Dendritic cell treated with granulocyte-macrophage colony-stimulating factor and Interleukin-4, amounts not matched to agents 40 ng/mL and 50 ng/mL, for 4 days (primary cell): ENCODE measurements at regions not wholly inside any gene's neighbourhood (a gene's known extent, or its start where the extent isn't known, plus 50 kb on each side); places are given as distances from the start of the nearest gene placed in this dataset.

Experiments
- H3K27ac Mint-ChIP-seq: one replicate; pipeline ENCODE4 v1.8.0; 2022; ENCODE audit warnings: mild to moderate bottlenecking, mixed read lengths
- H3K27me3 Mint-ChIP-seq: one replicate; pipeline ENCODE4 v1.8.0; 2022; ENCODE audit warnings: mild to moderate bottlenecking, mixed read lengths
- H3K36me3 Mint-ChIP-seq: one replicate; pipeline ENCODE4 v1.8.0; 2022; ENCODE audit warnings: low read depth, mixed read lengths
- H3K4me1 Mint-ChIP-seq: one replicate; pipeline ENCODE4 v1.8.0; 2022; ENCODE audit warnings: low read depth, mixed read lengths
- H3K4me3 Mint-ChIP-seq: one replicate; pipeline ENCODE4 v1.8.0; 2022; ENCODE audit warnings: mild to moderate bottlenecking, moderate library complexity, mixed read lengths
- H3K9me3 Mint-ChIP-seq: one replicate; pipeline ENCODE4 v1.8.0; 2022; ENCODE audit warnings: mixed read lengths
- intact Hi-C: fragments of 100-400 bp; cut with micrococcal nuclease; formaldehyde crosslinking; loops from one replicate; pipeline ENCODE4 v1.15.0; 2022

- Mint-ChIP-seq H3K36me3 (no peaks in the 10 kb centered on the region), H3K27ac (no peak overlapping the region), H3K27me3 (peaks cover 7% of the 10 kb centered on the region), H3K4me3 (no peak overlapping the region), H3K4me1 (peaks cover 37% of the 10 kb centered on the region), H3K9me3 (no peaks in the 10 kb centered on the region)
- intact Hi-C loops = no loop called here
Observed at GRCh38 chr18:78642296-78642951, 337.2 kb upstream of the SALL3 start.

GRCh38 chr18:78643004-78643403 lies 336.6 kb upstream of the SALL3 start:
- H3K9me3 Mint-ChIP-seq = no peaks in the 10 kb centered on the region
- H3K4me3 Mint-ChIP-seq = no peak overlapping the region
- H3K4me1 Mint-ChIP-seq = peaks cover 37% of the 10 kb centered on the region
- H3K27me3 Mint-ChIP-seq = peaks cover 7% of the 10 kb centered on the region
- intact Hi-C loops = no loop called here
- H3K36me3 Mint-ChIP-seq = no peaks in the 10 kb centered on the region
- H3K27ac Mint-ChIP-seq = no peak overlapping the region

GRCh38 chr18:78643981-78644380 lies 335.6 kb upstream of the SALL3 start:
- Mint-ChIP-seq H3K9me3 (no peaks in the 10 kb centered on the region), H3K36me3 (no peaks in the 10 kb centered on the region), H3K4me3 (no peak overlapping the region), H3K27me3 (peaks cover 7% of the 10 kb centered on the region), H3K4me1 (peaks cover 34% of the 10 kb centered on the region), H3K27ac (no peak overlapping the region)
- intact Hi-C loops = no loop called here

DNA sequence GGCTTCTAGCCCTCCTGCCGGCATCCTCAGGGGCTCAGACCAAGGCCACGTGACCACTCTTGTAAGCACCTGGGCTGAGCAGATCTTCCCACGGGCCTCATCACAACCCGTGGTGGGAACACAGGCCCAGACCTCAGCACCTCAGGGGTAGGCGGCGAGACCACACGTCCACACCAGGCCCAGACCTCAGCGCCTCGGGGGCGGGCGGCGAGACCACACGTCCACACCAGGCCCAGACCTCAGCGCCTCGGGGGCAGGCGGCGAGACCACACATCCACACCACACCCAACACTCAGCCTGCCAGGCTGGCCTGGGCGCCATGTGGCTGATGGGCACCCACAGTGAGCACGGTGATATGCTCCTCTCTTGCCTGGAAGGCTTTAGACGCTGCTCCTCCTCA lies 334.4 kb upstream of the SALL3 start:
- H3K27me3 Mint-ChIP-seq = no peaks in the 10 kb centered on the region
- peaks cover 28% of the 10 kb centered on the region for H3K4me1 Mint-ChIP-seq
- intact Hi-C loops = no loop called here
- no peaks in the 10 kb centered on the region for H3K36me3 Mint-ChIP-seq
- H3K27ac Mint-ChIP-seq = no peak overlapping the region
- H3K4me3 Mint-ChIP-seq = no peak overlapping the region
- no peaks in the 10 kb centered on the region for H3K9me3 Mint-ChIP-seq

DNA sequence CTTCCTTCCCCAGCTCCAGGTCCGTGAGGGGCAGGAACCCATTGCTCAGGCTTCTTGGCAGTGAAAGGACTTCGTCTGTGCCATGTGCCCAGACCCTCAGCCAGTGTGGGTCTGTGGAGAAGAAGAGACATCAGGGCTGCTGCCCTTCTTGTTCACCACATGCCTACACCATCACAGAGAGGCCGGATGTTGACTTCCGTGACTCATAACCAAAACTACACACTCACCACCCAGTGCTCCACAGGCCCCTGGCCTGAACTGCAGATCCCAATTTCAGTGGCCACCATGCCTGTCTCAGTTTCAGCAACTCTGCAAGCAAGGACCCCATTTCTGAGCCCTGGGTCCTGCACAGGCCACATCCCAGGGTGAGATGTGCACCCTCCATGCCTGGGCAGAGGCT lies 332.6 kb upstream of the SALL3 start:
- H3K27me3 Mint-ChIP-seq = no peaks in the 10 kb centered on the region
- no peak overlapping the region for H3K27ac Mint-ChIP-seq

DNA sequence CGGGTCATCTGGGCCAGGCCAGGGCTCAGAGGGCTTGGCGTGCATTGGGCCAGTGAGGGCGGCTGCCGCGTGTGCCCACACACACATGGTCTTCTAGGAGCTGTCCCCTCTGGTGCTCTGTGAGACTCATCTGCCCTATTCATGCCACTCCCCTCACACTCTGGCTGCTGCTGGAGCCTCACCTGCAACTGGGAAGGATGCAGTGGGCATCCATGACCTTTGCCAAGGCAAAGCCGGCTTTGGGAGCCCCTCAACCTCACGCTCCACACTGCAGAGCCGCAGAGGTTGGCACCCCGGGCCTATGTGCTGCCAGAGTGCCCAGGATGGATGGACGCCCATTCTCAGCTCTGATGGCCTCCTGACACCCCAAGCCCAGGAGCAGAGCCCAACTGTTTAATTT lies 330.2 kb upstream of the SALL3 start:
- H3K4me1 Mint-ChIP-seq = no peaks in the 10 kb centered on the region
- H3K9me3 Mint-ChIP-seq = peaks cover 22% of the 10 kb centered on the region
- no peaks in the 10 kb centered on the region for H3K27me3 Mint-ChIP-seq
- intact Hi-C loops = no loop called here
- H3K36me3 Mint-ChIP-seq = no peaks in the 10 kb centered on the region
- no peak overlapping the region for H3K4me3 Mint-ChIP-seq
- H3K27ac Mint-ChIP-seq = no peak overlapping the region

More for the DNA sequence above, 332.6 kb upstream of the SALL3 start:
- peaks cover 16% of the 10 kb centered on the region for H3K4me1 Mint-ChIP-seq
- intact Hi-C loops = no loop called here
- H3K9me3 Mint-ChIP-seq = peaks cover 14% of the 10 kb centered on the region
- no peak overlapping the region for H3K4me3 Mint-ChIP-seq
- no peaks in the 10 kb centered on the region for H3K36me3 Mint-ChIP-seq

DNA sequence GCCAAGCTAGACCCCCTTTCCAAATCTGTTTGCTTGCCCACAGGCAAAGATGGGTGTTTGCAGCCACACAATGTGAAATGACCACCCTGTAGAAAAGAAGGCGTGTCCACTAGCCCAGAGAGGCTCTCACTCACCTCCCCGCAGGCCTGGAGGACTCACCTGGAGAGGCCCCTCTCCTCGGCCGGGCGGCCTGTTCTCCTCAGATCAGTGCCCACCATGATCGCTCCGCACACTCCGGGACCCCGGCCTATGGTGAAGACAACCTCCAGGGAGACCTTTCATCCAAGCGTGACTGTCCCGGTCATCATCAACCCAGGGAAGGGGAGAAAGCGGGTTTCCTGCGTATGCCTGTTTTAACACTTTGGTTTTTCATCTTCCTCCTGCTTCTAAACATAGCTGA lies 328.7 kb upstream of the SALL3 start:
- Mint-ChIP-seq H3K27ac (no peak overlapping the region), H3K4me1 (no peaks in the 10 kb centered on the region), H3K4me3 (no peak overlapping the region), H3K36me3 (no peaks in the 10 kb centered on the region), H3K9me3 (peaks cover 22% of the 10 kb centered on the region), H3K27me3 (no peaks in the 10 kb centered on the region)
- intact Hi-C loops = no loop called here

- H3K27ac Mint-ChIP-seq = no peak overlapping the region
- peaks cover 22% of the 10 kb centered on the region for H3K9me3 Mint-ChIP-seq
- no peak overlapping the region for H3K4me3 Mint-ChIP-seq
- H3K4me1 Mint-ChIP-seq = no peaks in the 10 kb centered on the region
- intact Hi-C loops = no loop called here
- no peaks in the 10 kb centered on the region for H3K27me3 Mint-ChIP-seq
- H3K36me3 Mint-ChIP-seq = no peaks in the 10 kb centered on the region
Observed at GRCh38 chr18:78652001-78652545, 327.5 kb upstream of the SALL3 start.

GRCh38 chr18:78655921-78656320 lies 323.7 kb upstream of the SALL3 start:
- peaks cover 4% of the 10 kb centered on the region for H3K27me3 Mint-ChIP-seq
- intact Hi-C loops = no loop called here
- no peak overlapping the region for H3K27ac Mint-ChIP-seq
- peaks cover 19% of the 10 kb centered on the region for H3K9me3 Mint-ChIP-seq
- H3K4me3 Mint-ChIP-seq = no peak overlapping the region
- H3K4me1 Mint-ChIP-seq = no peaks in the 10 kb centered on the region
- no peaks in the 10 kb centered on the region for H3K36me3 Mint-ChIP-seq

DNA sequence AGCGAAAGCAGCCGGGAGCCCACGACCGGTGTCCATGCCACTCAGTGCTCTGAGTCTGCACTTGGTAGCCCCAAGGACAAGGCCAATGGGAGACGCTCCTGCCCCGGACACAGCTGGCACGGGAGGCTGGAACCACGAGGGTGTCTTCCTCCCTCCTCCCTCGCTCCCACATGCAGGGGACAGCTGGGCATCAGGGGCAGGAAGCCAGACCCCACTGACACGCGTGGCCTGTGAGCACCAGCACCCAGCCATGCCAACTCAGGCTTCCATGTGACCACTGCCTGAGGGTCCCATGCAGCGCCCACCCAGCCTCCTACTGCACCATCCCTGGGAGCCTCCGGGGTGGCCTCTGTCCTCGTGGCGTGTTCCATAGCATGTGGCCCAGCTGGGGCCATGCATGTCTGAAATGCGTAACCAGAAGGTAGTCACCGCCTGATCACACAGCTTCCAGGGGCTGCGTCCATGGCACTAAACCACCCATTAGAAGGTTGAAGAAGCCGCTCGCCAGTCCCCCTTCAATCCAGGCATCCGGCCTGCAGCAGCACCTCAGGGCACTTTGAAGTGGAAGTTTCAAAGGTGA lies 323.2 kb upstream of the SALL3 start:
- Mint-ChIP-seq H3K4me3 (no peak overlapping the region), H3K27me3 (peaks cover 4% of the 10 kb centered on the region), H3K36me3 (no peaks in the 10 kb centered on the region), H3K27ac (no peak overlapping the region), H3K4me1 (no peaks in the 10 kb centered on the region), H3K9me3 (peaks cover 14% of the 10 kb centered on the region)
- intact Hi-C loops = no loop called here

DNA sequence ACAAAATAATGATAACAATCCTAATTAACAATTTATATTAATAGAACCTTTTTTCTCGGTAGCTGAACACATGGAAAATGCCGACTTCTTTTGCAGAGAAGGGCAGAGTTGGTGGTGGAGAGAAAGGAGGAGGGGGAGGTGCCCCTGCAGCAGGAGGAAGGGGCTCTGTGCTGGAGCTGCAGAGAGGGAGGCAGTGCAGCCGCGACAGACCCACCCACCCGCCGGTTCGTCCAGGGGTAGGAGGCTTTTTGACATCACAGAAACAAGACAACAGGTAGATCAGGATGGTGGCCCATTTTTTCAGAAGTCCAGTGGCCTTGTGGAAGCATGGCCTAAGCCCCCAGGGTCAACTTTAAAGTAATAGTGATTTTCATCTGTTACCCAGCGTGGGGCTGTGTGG lies 321.1 kb upstream of the SALL3 start:
- Mint-ChIP-seq H3K27ac (no peak overlapping the region), H3K9me3 (no peaks in the 10 kb centered on the region), H3K36me3 (no peaks in the 10 kb centered on the region), H3K4me3 (no peak overlapping the region), H3K27me3 (peaks cover 7% of the 10 kb centered on the region), H3K4me1 (no peaks in the 10 kb centered on the region)
- intact Hi-C loops = no loop called here

GRCh38 chr18:78659057-78659456 lies 320.6 kb upstream of the SALL3 start:
- Mint-ChIP-seq H3K27ac (no peak overlapping the region), H3K36me3 (no peaks in the 10 kb centered on the region), H3K4me1 (no peaks in the 10 kb centered on the region), H3K27me3 (peaks cover 7% of the 10 kb centered on the region), H3K4me3 (no peak overlapping the region), H3K9me3 (no peaks in the 10 kb centered on the region)
- intact Hi-C loops = no loop called here

- no peaks in the 10 kb centered on the region for H3K4me1 Mint-ChIP-seq
- H3K9me3 Mint-ChIP-seq = no peaks in the 10 kb centered on the region
Observed at GRCh38 chr18:78659748-78660147, 319.9 kb upstream of the SALL3 start.

DNA sequence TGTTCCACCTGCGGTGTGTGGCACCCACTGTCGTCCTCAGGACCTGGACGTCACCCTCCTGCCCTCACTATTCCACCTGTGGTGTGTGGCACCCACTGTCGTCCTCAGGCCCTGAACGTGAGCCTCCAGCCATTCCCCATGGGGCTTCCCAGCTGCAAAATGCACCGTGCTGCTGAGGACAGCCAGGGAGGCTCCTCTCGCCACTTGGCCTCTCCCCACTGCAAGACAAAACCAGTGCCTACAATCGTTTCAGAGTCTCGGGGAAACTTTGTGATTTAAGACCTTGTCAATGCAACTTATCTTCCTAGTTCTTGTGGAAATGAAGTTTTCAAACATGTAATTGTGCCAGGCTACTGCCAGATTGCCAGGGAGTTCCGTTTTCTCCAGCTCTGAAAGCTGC lies 319.3 kb upstream of the SALL3 start:
- H3K27me3 Mint-ChIP-seq = peaks cover 7% of the 10 kb centered on the region
- no peaks in the 10 kb centered on the region for H3K4me1 Mint-ChIP-seq
- H3K4me3 Mint-ChIP-seq = no peak overlapping the region
- intact Hi-C loops = no loop called here
- no peak overlapping the region for H3K27ac Mint-ChIP-seq
- H3K36me3 Mint-ChIP-seq = no peaks in the 10 kb centered on the region
- H3K9me3 Mint-ChIP-seq = no peaks in the 10 kb centered on the region

More at GRCh38 chr18:78659748-78660147, 319.9 kb upstream of the SALL3 start:
- Mint-ChIP-seq H3K4me3 (no peak overlapping the region), H3K27me3 (peaks cover 7% of the 10 kb centered on the region), H3K27ac (no peak overlapping the region), H3K36me3 (no peaks in the 10 kb centered on the region)
- intact Hi-C loops = no loop called here

- no peak overlapping the region for H3K27ac Mint-ChIP-seq
- intact Hi-C loops = no loop called here
Observed at GRCh38 chr18:78661316-78661715, 318.3 kb upstream of the SALL3 start.

More at GRCh38 chr18:78661316-78661715, 318.3 kb upstream of the SALL3 start:
- Mint-ChIP-seq H3K36me3 (no peaks in the 10 kb centered on the region), H3K4me1 (no peaks in the 10 kb centered on the region), H3K9me3 (no peaks in the 10 kb centered on the region), H3K4me3 (no peak overlapping the region), H3K27me3 (peaks cover 8% of the 10 kb centered on the region)
